HL-60 (cell line): ENCODE measurements at regions not wholly inside any gene's neighbourhood (a gene's known extent, or its start where the extent isn't known, plus 50 kb on each side); places are given as distances from the start of the nearest gene placed in this dataset.

Source experiments
- CTCF ChIP-seq: IDR thresholded peaks from one replicate; pipeline ENCODE4 v1.5.1; 2011; ENCODE audit warnings: low read length, control low read depth, inconsistent platforms; ENCODE audit not compliant: insufficient read depth
- POLR2AphosphoS5 ChIP-seq: IDR thresholded peaks from 2 replicates; pipeline ENCODE4 v1.6.1; 2012; ENCODE audit warnings: low read depth
- SPI1 ChIP-seq: IDR thresholded peaks from 2 replicates; pipeline ENCODE4 v1.6.1; 2012; ENCODE audit warnings: low read depth, mild to moderate bottlenecking, borderline replicate concordance

GRCh38 chr10:121182219-121182618 lies 331.1 kb downstream of the WDR11 start:
- TF ChIP-seq CTCF (no peak), SPI1 (no peak), POLR2AphosphoS5 (no peak)
